IPS-11a (cell line): ENCODE measurements at regions not wholly inside any gene's neighbourhood (a gene's known extent, or its start where the extent isn't known, plus 50 kb on each side); places are given as distances from the start of the nearest gene placed in this dataset.

Experiments
- H3K4me3 ChIP-seq: one replicate; pipeline ENCODE4 v1.5.1; 2013; ENCODE audit warnings: low read depth, low read length, control low read depth

DNA sequence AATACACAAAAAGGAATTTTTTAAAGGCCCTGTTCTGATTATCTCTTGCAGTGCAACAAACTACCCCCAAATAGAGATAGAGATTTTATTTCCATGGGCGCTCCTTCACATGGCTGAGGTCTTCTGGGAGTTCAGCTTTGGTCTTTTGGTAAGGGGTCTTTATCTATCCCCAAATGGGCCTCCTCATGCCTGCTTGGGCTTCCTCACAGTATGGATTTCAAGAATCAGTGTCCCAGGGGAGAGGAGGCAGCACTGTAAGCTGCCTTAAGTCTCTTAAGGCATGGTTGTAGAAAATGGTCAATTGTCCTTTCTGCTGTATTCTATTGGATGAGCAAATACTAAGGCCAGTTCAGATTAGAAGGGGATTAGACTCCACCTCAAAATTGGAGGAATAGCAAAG is 966.2 kb downstream of the TYW1 start:
- no peak overlapping the region for H3K4me3 ChIP-seq

DNA sequence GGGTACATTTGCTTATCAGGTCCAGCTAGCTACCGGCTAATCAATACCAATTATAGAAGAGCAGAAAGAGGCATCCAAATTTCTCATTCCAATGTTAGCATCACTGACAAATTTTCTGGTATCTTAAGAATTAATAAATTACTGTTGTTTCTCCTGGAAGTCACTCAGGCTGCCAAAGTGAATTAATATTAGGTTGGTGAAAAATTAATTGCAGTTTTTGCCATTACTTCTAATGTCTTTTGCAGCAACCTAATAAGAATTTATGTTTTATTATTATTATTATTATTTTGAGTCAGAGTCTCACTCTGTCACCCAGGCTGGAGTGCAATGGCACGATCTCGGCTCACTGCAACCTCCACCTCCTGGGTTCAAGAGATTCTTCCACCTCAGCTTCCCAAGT is 979.9 kb downstream of the TYW1 start:
- no peak overlapping the region for H3K4me3 ChIP-seq

DNA sequence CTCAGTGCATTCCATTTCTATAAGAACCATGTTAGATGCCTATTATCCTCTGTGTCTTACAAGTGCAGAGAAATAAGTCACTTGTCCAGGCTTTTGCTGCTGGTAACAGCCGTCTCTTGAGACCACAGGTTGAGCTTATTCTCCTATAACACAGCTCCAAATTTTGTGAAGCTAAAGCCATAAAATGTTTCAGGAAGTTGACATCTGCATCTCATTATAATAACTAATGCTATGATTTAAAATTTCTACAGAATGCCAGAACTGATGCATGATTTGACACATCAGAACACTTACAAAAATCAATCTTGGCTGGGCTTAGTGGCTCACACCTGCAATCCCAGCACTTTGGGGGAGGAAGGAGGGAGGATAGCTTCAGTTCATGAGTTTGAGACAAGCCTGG is 986.9 kb downstream of the TYW1 start:
- H3K4me3 ChIP-seq, result no peak overlapping the region

DNA sequence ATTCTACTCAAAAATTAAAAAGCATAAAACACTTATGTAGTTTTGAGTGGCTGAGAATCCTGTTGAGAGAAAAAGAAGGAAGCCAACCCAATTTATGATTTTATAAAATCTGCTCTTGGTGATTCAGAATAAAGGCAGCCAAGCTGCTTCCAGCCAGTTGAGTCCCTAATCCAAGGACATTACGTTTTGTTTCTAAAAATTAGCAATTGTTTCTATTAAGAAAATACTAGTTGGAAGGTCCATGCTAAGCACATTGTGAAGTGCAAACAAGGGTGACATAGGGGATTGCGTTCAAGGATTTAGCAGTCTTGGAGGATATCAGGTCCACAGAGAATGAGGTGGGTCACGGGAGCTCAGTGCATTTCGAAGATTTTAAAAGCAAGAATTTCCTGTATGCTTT is 987.7 kb downstream of the TYW1 start:
- H3K4me3 ChIP-seq, result no peak overlapping the region

GRCh38 chr7:67989142-67989541 is 992.5 kb downstream of the TYW1 start:
- no peak overlapping the region for H3K4me3 ChIP-seq

GRCh38 chr7:67990003-67990402 is 993.4 kb downstream of the TYW1 start:
- no peak overlapping the region for H3K4me3 ChIP-seq

DNA sequence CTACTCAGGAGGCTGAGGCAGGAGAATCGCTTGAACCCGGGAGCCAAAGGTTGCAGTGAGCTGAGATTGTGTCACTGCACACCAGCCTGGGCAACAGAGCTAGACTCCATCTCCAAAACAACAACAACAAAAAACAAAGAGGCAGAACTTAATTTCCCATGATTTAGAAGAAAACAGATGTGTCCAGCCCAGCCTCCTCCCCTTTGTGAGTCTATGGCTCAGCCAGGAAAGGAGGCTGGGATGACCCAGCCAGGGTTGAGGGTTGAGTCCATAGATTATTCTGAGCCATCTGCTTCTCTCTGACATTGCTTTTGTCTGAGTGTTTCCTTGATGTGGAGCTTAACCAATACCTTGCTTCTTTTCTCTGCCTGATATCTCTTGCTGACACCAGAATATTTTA is 994.1 kb downstream of the TYW1 start:
- H3K4me3 ChIP-seq, result no peak overlapping the region

- no peak overlapping the region for H3K4me3 ChIP-seq
These were observed 995.7 kb downstream of the TYW1 start for GRCh38 chr7:67992287-67992686.

GRCh38 chr7:68005992-68006391 is 1009.4 kb downstream of the TYW1 start:
- H3K4me3 ChIP-seq, result no peak overlapping the region

- no peak overlapping the region for H3K4me3 ChIP-seq
These were observed 1010.0 kb downstream of the TYW1 start for GRCh38 chr7:68006619-68007018.

DNA sequence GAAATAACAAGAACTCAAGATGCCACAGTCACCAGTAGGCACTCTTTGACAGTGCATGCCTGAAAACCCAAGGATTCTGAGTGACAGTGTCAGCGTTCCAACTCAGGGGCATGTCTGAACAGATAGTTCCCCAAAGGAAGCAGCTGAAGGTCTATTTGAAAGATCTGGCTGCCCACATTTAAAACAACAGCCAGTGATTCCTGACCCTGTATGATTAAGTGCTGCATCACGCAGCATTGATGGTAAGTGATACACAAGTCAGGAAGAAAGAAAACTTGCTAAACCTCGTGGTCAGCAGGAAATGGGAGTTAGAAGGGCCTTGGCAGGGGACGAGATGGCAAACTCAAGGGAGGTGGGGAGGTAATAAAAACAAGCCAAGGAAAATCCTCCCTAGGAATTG is 1013.1 kb downstream of the TYW1 start:
- H3K4me3 ChIP-seq, result no peak overlapping the region

GRCh38 chr7:68014031-68014736 is 1017.6 kb downstream of the TYW1 start:
- H3K4me3 ChIP-seq, result no peak overlapping the region

GRCh38 chr7:68015122-68015977 is 1018.7 kb downstream of the TYW1 start:
- no peak overlapping the region for H3K4me3 ChIP-seq

DNA sequence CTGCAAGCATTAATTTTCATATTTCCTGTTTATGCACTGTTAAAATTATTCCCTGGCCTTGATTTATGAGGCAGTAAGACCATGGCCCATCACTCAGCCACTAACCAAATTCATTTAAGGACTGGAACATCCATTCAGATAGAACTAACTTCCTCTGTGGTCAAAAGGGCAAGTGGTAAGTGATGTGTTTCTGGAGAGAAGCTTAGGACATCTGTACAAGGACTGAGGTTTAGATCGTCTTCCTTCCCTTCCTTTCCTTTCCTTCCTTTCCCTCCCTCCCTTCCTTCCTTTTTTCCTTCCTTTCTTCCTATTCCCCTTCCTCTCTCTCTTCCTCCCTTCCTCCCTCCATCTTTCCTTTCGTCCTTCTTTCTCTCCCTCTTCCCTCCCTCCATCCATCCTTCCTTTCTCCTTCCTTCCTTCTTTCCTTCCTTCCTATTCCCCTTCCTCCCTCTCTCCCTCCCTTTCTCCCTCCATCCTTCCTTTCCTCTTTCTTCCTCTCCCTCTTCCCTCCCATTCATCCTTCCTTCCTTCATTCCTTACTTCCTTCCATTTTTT is 1019.4 kb downstream of the TYW1 start:
- no peak overlapping the region for H3K4me3 ChIP-seq

GRCh38 chr7:68020102-68020501 is 1023.5 kb downstream of the TYW1 start:
- no peak overlapping the region for H3K4me3 ChIP-seq

DNA sequence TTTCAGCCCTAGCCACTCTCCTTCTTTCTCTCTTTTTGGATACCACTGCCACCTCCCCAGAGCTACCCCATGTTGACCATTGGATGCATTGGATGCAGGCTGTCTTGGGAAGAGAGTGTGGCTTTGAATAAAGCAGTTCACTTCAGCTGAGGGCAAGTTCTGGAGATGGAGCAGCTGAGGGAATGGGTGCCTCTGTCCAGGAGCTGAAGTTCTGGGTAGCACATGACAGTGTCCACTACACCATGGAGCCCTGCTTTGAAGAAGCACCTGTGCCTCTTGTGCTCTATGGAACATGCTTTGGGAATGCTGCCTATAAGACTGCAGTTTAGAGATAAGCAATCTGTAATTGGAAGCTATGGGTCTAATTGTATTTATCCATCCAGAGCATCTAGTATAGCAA is 1028.7 kb downstream of the TYW1 start:
- no peak overlapping the region for H3K4me3 ChIP-seq

GRCh38 chr7:68030530-68030929 is 1033.9 kb downstream of the TYW1 start:
- no peak overlapping the region for H3K4me3 ChIP-seq

- no peak overlapping the region for H3K4me3 ChIP-seq
These were observed 1034.7 kb downstream of the TYW1 start for GRCh38 chr7:68031180-68031943.

- no peak overlapping the region for H3K4me3 ChIP-seq
These were observed 1042.1 kb downstream of the TYW1 start for GRCh38 chr7:68038621-68039314.

DNA sequence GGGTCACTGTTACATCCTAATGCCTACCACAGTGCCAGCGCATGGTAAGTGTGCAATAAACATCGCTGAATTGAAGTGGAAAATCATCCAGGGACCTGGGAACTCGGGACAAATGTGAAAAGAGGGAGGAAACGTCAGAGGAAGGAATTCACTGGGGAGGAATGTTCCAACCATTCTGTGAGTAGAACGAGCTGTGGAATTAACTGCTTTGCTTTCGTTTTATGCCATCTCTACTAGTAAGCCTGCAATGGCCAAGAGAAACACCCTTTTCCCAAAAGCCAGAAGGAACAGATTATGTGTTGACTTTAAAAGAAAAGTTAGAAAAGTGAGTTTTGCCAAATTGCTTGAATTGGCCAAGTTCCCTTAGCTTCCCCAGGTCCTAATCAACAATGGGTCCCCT is 1044.9 kb downstream of the TYW1 start:
- no peak overlapping the region for H3K4me3 ChIP-seq

DNA sequence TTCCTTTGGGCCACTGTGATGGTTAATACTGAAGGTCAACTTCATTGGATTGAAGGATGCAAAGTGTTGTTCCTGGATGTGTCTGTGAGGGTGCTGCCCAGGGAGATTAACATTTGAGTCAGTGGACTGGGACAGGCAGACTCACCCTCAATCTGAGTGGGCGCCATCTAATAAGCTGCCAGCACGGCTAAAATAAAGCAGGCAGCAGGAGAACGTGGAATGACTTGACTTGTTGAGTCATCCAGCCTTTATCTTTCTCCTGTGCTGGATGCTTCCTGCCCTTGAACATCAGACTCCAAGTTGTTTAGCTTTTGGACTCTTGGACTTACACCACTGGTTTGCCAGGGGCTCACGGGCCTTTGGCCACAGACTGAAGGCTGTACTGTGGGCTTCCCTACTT is 1046.9 kb downstream of the TYW1 start:
- no peak overlapping the region for H3K4me3 ChIP-seq
